COLO668 (cell line): ENCODE measurements at regions not wholly inside any gene's neighbourhood (a gene's known extent, or its start where the extent isn't known, plus 50 kb on each side); places are given as distances from the start of the nearest gene placed in this dataset.
"Not testable (repeated sequence)": the region's sequence is repeated elsewhere in the genome, so short reads cannot be mapped to it uniquely, and the experiment has no call there.

ENCODE experiments used
- DNase-seq: peaks from one replicate; lab custom pipeline; 2025; ENCODE audit not compliant: unreplicated experiment; lab: John Stamatoyannopoulos, UW

DNA sequence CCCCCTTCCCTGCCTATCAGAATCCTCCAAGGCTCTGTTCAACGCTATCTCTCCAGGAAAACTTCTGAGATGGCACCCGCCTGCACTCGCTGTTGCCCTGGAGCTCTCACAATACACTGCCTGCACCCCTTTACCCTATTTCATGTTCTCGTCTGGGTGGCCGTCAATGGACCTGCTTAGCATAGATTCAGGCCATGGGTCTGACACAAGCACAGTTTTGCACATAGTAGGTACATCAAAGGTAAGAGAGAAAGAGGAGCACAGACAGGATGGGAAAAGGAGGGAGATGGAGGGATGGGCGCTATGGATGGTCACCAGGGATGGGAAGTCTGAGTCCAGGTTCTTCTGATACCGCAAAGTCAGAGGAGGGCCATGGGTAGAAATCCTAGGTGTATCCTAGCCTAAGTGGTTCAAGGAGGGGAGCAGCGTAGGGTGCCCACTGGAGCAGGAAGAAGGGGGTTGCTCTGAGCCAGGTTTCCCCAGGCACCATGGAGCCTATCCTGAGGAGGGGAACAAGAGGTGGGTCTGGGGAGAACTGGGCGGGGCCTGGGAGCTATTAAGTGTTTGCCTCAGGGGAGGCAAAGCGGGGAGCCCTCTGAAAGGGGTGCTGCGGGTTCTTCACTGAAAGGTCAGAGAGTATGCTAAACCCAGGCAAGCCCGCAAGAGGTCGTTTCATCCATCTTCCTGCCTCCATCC, 89.3 kb downstream of the MRPL14 start:
- no peak for DNase-seq

DNA sequence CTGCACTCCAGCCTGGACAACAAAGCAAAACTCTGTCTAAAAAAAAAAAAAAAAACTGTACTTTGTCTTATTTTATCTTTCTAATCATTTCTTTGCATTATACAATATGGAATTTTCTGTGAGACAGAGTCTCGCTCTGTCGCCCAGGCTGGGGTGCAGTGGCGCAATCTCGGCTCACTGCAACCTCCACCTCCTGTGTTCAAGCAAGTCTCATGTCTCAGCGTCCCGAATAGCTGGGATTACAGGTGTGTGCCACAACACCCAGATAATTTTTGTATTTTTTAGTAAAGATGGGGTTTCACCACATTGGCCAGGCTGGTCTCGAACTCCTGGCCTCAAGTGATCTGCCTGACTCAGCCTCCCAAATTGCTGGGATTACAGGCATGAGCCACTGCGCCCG, 90.0 kb downstream of the MRPL14 start:
- not testable (repeated sequence) for DNase-seq

DNA sequence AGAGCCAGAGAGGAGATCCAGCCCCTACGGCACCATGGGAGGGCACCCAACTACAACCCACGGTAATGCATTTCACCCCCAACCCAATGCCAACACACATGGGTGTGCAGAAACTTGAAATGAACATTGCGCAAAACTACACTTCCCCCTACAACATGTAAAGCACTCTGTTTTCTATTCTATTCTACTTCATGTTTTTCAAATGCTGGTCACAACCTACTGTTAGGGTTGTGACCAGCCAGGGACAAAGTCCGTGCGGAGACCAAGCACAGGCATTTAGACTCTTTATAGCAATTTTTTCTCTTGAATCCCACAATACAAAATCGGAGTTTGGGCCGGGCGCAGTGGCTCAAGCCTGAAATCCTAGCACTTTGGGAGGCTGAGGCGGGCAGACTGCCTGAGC, 90.6 kb downstream of the MRPL14 start:
- DNase-seq = no peak

DNA sequence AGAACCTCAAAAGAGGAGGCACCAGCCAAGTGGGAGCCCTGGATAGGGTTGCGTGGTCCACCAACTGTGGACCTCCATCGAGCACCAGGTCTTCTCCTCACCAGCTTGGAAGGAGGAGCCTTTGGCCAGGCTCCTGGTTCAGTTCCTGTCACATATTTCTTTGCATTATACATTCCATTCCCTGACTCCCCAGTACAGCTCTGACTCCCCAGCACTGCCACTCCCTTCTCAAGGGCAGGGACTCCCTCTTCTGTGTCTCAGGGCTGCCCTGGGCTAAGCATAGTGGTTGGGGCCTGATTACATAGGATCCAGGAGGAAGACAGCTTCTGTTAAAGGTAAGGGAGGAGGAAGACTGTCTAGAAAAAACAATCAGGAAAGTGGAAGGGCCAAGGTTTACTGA, 91.1 kb downstream of the MRPL14 start:
- DNase-seq = no peak

DNA sequence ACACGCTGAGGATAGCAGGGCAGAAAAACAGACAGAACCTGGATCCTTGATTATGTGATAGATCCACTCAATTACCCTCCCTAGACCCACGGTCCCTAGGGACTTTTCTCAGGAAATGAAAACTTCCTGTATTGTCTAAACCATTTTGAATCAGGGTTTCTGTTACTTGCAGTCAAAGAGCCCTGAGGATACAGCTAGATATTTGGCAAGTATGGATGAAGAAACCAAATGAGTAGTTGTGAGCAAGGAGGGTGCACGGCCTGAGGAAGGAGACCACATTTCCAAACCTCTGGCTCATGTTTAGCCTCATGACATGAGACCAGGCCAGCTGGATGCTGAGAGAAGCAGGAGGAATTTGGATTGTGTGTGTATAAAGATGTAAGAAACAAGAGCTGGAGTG, 91.6 kb downstream of the MRPL14 start:
- no peak for DNase-seq

DNA sequence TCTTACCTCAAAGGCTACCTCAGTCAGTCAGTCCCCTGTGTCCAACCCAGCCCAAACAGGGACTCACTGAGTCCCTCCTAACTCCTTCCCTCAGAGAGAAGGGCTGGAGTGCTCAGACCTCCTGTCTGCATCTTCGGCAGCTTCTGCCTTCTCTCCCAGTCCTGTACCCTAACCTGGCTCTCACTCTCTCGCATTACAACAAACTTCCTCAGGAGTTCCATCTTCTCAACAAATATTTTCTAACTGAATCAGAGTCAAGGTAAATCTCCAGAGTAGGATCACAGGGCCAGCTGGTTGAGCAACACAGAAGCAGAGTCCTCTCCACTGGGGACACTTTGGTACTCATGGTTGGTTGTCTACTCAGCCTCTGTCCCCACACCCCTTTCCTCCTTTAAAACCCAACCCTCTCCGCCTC, 92.3 kb downstream of the MRPL14 start:
- DNase-seq = no peak

DNA sequence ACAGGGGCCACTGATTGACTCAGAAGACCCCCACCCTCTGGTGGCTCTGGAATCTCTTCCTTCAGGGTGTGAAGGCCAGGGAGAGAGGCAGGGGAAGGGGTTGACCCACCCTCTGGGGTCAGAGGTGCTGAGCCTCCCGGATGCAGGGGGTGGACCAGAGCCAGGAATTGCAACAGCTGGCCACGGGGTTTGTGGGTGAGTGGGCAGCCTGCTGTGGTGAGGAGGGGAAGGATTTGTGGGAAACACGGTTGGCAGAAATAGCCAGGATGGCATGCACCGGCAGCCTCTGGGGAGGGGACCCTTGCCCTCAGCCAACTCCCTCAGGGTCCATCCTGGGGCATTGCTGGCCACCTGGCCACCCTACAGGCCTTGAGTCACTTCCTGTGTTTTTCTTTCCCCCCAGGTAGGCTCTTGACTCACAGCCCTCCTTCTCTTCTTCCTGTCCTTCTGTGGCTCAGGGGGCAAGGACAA, 92.8 kb downstream of the MRPL14 start:
- DNase-seq = no peak

DNA sequence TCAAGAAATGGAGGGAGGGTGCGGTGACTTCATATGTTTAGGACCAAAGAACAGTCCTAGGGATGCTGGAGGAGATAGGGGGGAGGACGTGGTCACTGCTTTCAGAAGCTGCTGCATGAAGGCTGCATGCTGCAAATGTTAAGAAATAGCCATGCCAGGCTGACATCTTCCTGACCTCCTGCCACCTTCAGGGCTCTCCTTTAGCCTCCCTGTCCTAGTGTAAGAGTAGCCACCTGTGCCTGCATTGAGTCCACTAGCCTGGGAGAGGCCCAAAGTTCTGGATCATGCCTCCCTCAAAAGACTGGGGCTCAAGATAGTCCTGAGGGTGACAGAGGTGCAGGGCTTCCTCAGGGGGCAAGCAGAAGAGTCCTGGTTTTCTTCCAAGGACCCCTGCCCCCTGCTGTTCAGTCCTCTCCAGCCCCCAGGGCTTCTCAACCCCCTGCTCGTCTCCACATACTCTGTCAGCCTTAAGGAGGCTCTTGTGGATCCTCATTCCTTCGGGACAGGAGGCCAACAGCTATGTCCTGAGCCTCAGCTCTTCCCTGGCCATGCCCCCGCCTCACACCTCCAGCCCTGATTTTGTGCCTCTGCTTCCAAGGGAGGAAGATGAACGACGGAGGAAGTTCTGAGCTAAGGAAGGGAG, 96.3 kb downstream of the MRPL14 start:
- DNase-seq = no peak

DNA sequence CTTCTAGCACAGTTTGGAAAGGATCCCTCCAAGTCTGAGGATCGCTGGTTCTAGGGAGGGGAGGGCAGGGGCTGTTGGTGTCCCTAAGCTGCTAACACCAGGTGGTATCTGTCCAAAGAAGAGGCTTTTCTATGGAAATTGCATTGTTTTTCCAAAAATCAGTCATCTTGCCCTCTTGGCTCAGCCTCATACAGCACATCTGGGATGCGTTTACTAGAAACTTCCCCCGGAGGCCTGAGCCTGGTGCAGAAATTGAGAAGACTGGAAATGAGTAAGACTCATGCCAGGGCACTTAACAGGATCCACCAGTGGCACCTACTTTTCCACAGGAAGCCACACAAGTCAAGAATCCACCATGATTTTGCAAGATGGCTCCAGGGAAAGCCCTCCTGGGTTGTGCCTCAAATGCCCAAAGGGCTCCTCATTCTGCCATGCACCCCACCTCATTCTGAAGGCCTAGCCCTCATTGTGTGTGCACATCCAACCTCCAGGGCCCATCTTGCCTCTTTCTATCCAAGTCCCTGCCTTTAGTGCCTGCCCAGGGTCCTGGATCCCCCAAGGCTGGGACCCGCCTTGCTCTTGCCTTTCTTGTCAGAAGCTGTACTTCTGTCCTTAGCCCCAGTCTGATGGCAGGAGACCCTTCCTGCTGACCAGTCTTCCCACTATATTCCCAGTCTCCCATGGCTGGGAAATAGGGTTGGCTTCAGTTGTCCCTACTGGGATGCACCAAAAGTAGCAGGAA, 97.6 kb downstream of the MRPL14 start:
- no peak for DNase-seq

DNA sequence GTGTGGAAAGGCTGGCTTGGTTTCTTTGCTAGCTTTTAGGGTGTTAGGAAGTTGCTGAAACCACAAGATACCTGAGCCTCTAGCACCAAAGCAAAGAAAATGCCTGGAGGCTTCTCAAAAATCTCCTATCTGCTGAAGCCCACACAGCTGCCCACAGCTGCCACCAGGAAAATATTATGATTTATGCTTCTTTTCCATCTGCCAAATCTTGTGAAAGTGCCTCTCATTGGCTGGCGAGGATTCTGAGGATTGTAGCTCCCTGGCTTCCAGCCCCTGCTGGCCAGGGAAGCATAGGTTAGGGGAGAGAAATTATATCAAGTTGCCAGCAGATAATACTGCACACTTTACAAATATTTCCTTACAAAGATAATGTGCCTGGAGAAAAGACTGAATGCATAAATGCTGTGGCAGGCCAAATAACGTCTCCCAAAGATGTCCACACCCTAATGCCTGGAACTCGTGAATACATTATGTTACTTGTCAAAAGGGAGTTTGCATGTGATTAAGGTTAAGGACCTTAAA, 98.4 kb downstream of the MRPL14 start:
- no peak for DNase-seq

DNA sequence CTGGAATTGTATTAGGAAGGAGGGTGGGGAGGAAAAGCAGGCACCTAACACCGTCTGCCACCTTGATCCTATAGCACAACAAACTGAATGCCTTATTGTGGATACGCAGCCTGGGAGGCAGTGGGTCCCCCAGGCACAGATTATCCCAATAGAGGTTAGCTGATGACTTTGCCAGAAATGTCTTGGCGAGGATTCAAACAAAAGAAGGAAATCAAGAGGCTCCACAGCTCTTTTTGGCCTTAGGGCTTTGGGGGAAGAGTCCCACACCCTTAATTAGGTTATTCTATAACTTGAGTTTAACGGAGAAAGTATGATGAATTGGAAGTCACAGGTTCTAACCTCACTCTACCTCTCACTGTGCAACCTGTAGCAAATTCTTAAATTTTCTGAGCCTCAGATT, 102.0 kb downstream of the MRPL14 start:
- no peak for DNase-seq

DNA sequence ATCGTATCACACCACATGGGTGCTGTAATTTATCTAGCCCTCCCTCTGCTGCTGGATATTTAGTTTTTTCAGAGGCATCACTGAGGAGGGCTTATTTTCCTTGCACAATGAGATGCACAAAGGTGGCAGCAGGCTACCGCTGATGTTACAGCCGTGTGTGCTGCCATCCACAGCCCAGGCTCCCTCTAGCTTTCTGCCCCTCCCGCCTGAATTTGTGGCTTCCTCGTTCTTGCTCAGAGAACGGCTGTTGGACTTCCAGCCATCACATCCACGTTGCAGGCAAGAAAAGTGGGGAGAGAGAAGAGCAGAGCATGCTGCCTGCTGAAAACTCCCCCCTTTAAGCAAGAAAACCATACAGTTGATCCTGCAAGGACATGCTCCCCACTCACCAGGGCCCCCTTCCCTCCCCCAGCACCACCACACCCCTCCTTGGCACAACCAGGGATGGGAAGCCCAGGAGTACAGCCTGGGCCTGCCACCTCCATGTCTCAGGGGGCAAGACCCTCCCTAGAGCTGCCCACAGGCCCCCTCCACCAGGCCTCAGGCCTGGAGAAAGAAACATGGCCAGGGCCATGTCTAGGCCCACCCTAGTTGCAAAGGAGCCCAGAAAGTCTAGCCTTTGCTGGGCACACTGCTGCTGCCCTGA, 102.6 kb downstream of the MRPL14 start:
- DNase-seq = no peak

DNA sequence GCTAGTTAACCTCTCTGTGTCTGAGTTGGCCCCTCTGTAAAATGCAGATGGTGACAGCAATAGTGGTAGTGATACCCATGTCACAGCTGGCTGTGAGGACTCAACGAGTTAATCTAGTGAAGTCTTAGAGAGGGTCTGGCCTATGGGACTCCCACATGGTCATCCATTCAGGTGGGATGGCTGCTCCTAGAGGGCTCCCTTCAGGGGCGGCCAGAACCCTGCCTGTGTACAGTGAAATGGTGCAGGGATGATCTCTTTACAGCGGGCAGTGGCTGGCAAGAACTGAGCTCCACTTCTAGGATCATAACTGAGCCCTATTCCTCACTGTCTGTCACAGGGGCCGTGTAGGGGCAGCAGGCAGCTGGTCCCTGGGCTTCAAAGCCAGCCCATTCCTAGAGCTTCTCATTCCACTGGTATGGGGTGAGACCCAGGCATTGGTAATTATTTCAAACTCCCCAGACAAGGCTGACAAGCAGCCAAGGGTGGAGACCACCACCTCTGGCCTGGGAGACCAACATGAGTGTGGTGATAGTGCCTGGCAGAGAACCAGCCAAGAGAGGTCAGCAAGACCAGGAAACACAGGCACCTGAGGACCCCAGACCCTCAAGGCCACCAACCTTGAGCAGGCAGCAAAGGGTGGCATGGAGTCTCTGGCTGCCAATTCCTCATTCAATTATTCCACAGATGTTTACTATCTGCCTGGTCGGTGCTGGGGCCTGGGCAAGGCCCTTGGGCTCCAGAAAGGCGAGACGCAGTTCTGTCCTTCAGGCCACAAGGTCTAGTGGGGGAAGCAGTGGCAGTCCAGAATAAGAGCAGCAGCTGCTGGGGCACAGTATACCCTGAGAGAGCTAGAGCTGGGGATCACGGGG, 103.4 kb downstream of the MRPL14 start:
- no peak for DNase-seq

DNA sequence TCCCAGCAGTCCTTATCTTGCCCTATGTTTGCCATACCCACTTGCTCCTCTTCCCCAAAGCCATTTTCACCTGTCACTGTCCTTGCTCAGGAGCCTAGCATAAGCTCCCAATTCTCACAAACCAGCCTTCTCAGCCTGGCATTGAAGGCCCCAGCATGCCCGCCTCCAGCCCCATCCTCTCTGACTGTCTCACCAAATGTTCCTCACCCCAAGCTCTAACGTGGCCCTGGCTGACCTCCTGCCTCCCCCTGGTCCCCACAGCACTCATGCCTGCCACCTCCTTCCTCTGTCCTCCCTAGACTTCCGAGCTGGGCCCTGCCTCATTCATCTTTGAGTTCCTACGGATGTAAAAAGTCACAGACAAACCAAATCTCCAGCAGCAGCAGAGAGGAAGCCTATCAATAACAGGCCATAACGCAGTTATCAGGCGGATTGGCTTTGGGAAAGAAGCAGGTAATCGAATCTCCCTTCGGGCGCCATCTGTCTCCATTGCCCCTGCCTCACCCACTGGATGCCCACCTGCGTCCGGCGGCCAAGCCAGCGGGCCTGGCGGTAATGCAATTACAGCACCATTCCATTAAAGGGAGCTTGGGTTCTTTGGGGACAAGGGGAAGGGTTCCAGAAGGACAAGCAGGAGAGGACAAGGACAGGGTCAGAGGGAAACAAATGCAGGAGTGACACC, 104.4 kb downstream of the MRPL14 start:
- DNase-seq = no peak

DNA sequence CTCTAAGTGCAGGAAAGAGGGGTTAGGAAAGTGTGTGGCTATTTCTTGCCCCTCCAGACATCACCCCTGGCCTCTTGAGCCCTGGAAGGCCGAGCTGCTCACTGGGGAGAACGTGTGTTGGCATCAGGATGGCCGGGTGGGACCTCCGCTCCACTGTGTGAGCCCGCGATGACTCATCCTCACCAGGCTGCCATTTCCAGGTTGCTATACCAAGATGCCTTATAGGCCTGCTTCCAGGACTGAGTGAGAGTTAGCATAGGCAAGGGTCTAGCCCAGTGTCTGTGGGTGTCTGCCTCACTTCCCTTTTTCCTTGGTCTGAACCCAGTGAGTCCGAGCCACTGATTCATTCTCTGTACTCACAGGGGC, 105.0 kb downstream of the MRPL14 start:
- no peak for DNase-seq

DNA sequence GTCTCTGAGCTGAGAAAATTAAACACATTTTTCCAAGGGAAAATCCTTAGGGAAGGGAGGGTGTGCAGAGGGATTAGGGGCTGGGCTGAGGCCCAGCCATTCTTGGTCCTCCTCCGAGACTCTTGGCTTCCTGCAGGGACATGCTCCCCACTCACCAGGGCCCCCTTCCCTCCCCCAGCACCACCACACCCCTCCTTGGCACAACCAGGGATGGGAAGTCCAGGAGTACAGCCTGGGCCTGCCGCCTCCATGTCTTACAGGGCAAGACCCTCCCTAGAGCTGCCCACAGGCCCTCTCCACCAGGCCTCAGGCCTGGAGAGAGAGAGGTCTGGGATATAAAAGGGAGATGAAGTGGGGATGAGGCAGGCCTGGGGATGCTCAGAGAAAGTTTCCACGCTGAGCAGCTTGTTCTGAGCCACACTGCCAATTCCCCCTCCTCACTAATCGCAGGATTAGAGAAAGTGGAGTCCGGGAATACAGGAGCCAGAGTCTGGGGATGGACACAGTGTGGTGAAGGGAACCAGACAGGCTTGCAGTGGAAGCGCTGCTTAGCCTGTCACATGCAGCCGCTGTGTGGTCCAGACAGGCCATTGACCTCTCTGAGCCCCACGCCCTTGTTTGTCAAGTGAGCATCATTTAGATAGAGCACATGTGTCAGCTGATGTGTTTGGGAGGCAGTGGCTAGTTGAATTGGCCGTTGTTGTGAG, 105.5 kb downstream of the MRPL14 start:
- DNase-seq = no peak

DNA sequence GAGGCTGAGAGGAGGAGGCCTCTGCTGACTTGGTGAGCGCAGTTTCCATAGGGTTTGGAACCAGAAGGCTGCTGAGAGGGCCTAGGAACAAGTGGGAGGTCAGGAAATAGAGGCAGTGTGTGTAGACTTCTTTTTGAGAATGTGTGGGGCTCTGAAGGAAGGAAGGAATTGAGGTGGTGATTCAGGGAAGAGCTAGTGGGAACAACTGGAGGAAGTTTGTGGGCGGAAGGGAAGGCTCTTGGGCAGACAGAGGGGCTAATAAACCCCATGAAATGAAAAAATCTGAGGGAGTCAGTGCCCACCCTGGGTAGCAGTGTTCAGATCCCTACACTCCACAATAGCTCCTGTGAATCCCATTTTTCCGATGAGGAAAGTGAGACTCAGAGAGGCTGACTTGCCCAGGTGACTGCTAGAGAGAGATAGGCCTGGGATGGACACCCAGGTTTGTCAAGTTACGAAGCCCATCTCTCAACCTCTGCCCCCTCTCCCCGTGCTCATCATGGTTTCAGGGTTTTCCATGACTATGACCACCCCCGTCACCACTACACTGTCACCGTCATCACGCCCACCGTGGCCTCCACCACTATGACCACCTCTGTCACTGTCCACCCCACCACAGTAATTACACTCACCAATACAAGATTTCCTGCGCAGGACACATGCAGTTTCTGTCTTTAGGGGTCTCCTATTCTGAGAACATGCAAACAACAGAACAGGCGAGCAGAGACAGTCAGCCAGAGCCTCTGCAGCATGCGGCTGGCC, 106.4 kb downstream of the MRPL14 start:
- DNase-seq = no peak

DNA sequence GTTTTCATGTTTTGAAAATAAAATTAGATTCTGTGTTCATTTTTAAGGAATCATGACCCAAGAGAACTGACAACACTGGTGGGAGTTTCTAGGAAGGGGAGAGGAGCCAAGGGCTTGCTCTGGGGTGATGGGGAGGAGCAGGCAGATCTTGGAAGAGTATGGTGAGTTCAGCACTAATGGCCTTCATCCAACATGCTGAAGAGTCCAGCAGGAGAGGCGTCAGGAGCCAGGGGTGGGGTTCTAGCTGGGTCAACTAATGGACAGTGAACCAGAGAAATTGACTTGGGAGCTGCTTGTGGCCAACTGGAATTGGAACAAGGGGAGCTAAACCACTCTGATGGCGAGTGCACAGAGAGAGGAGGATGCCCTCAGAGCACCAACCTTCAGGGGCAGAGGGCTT, 107.1 kb downstream of the MRPL14 start:
- no peak for DNase-seq

DNA sequence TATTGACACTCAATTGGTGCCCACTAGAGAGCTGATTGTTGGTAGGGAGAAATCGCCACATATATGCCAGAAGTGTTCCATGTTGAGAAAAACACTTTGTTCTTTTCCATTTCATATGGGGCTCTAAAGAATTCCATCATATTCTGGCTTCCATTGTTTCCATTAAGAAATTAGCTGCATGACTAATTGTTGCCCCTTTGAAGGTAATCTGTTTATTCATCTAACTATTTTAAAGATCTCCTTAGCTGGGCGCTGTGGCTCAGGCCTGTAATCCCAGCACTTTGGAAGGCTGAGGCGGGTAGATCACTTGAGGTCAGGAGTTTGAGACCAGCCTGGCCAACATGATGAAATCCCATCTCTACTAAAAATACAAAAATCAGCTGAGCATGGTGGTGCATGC, 109.9 kb downstream of the MRPL14 start:
- not testable (repeated sequence) for DNase-seq
